ENCODE measurements at regions not wholly inside any gene's neighbourhood (a gene's known extent, or its start where the extent isn't known, plus 50 kb on each side); places are given as distances from the start of the nearest gene placed in this dataset.

- DNase-seq (ENCODE audit: low read depth in 2 of 2), result no peak
Observed at GRCh38 chr9:113646946-113647914, 183.7 kb downstream of the RGS3 start.

GRCh38 chr9:113648048-113648447, 184.5 kb downstream of the RGS3 start:
- no peak for DNase-seq (ENCODE audit: low read depth in 2 of 2)

- no peak for DNase-seq (ENCODE audit: low read depth in 2 of 2)
Observed at GRCh38 chr9:113648586-113648985, 185.1 kb downstream of the RGS3 start.

GRCh38 chr9:113649054-113649453, 185.5 kb downstream of the RGS3 start:
- DNase-seq (ENCODE audit: low read depth in 2 of 2), result no peak

GRCh38 chr9:113649855-113650206, 186.3 kb downstream of the RGS3 start:
- DNase-seq (ENCODE audit: low read depth in 2 of 2), result no peak

GRCh38 chr9:113650207-113651131, 186.9 kb downstream of the RGS3 start:
- DNase-seq (ENCODE audit: low read depth in 2 of 2), result no peak

GRCh38 chr9:113651896-113652295, 188.4 kb downstream of the RGS3 start:
- no peak for DNase-seq (ENCODE audit: low read depth in 2 of 2)

GRCh38 chr9:113652355-113653152, 189.0 kb downstream of the RGS3 start:
- DNase-seq (ENCODE audit: low read depth in 2 of 2), result no peak

GRCh38 chr9:113653746-113654604, 190.4 kb downstream of the RGS3 start:
- DNase-seq (ENCODE audit: low read depth in 2 of 2), result no peak

- DNase-seq (ENCODE audit: low read depth in 2 of 2), result no peak
Observed at GRCh38 chr9:113654605-113655428, 191.3 kb downstream of the RGS3 start.

- DNase-seq (ENCODE audit: low read depth in 2 of 2), result no peak
Observed at GRCh38 chr9:113656771-113657670, 193.5 kb downstream of the RGS3 start.

- peak; percentile 60 for DNase-seq (ENCODE audit: low read depth in 2 of 2)
Observed at GRCh38 chr9:113657765-113658544, 194.4 kb downstream of the RGS3 start.

- no peak for DNase-seq (ENCODE audit: low read depth in 2 of 2)
Observed at GRCh38 chr9:113658545-113658895, 195.0 kb downstream of the RGS3 start.

GRCh38 chr9:113659039-113659438, 195.5 kb downstream of the RGS3 start:
- no peak for DNase-seq (ENCODE audit: low read depth in 2 of 2)

GRCh38 chr9:113659740-113660139, 196.2 kb downstream of the RGS3 start:
- no peak for DNase-seq (ENCODE audit: low read depth in 2 of 2)

GRCh38 chr9:113660196-113660595, 196.7 kb downstream of the RGS3 start:
- DNase-seq (ENCODE audit: low read depth in 2 of 2), result no peak

GRCh38 chr9:113661074-113661473, 197.5 kb downstream of the RGS3 start:
- no peak for DNase-seq (ENCODE audit: low read depth in 2 of 2)

Data from stimulated activated CD8-positive, alpha-beta memory T cell treated with anti-CD3 and anti-CD28 coated beads, Interleukin-2, amount 100 ng/mL, for 1 hour (primary cell).